ENCODE measurements at regions not wholly inside any gene's neighbourhood (a gene's known extent, or its start where the extent isn't known, plus 50 kb on each side); places are given as distances from the start of the nearest gene placed in this dataset.

- no peaks in the 10 kb centered on the region for H4K20me1 ChIP-seq (replicated peaks; ENCODE audit: control insufficient read depth, extremely low read depth, insufficient read depth, low read length)
- no peak for DNase-seq (ENCODE audit: low read depth, low spot score)
- POLR2A ChIA-PET = no interaction called here
- CTCF ChIA-PET = no interaction called here
- FAIRE-seq = no peak
- no peak overlapping the region for H3K27ac ChIP-seq (ENCODE audit: insufficient read depth, low read depth, low read length)
- no peaks in the 10 kb centered on the region for H3K4me1 ChIP-seq (ENCODE audit: control insufficient read depth, extremely low read depth, insufficient read depth, low read length)
- TF ChIP-seq MYC (IDR thresholded peaks at IDR 0.05; ENCODE audit: low read depth, low read length) (no peak), POLR2A (IDR thresholded peaks at IDR 0.05; ENCODE audit: low read depth, low read length) (no peak), JUN (IDR thresholded peaks at IDR 0.05; ENCODE audit: borderline replicate concordance, insufficient read depth, insufficient read length, low read depth) (no peak), POLR2AphosphoS5 (IDR thresholded peaks at IDR 0.05; ENCODE audit: insufficient read depth, low read depth, low read length) (no peak), EZH2 (IDR thresholded peaks at IDR 0.05; ENCODE audit: borderline replicate concordance, low read depth, low read length, severe bottlenecking) (no peak), CTCF (IDR thresholded peaks at IDR 0.05; ENCODE audit: extremely low read depth in 1 of 2, insufficient read depth in 1 of 2, low read depth in 1 of 2, low read length in 2 of 2) (no peak), GATA2 (IDR thresholded peaks at IDR 0.05; ENCODE audit: insufficient read depth, insufficient read length, low read depth, low read length) (no peak), MAX (IDR thresholded peaks at IDR 0.05; ENCODE audit: insufficient read depth, insufficient read length) (no peak), FOS (IDR thresholded peaks at IDR 0.05; ENCODE audit: borderline replicate concordance, insufficient read depth, low read length) (no peak)
- no peak overlapping the region for H3K4me2 ChIP-seq (ENCODE audit: insufficient read depth, low read length)
- no TSS peak for BruUV-seq (replicated peaks)
- no peak overlapping the region for H3K4me3 ChIP-seq (replicated peaks in 1 of 3; ENCODE audit: insufficient read depth in 1 of 3, low read depth in 1 of 3, low read length in 3 of 3)
- H3K27me3 ChIP-seq (ENCODE audit: control insufficient read depth in 2 of 2, insufficient read depth in 2 of 2, low read length in 2 of 2) = no peaks in the 10 kb centered on the region
- intact Hi-C loops (cut with micrococcal nuclease) (no loop called here), dilution Hi-C loops (cut with MboI; ENCODE audit: extremely low pct_ligation_motif_present, low sequenced_read_pairs) (no loop called here)
- H3K79me2 ChIP-seq (ENCODE audit: control insufficient read depth, insufficient read depth, low read length) = no peaks in the 10 kb centered on the region
- no peak overlapping the region for H2AFZ ChIP-seq (ENCODE audit: low read depth, low read length)
- H3K9ac ChIP-seq (replicated peaks; ENCODE audit: extremely low read depth, insufficient read depth, low read length) = no peak overlapping the region
- no peaks in the 10 kb centered on the region for H3K9me3 ChIP-seq (replicated peaks; ENCODE audit: control insufficient read depth, insufficient read depth, low read length)
- no peaks in the 10 kb centered on the region for H3K36me3 ChIP-seq (ENCODE audit: control insufficient read depth in 2 of 2, extremely low read depth in 1 of 2, insufficient read depth in 2 of 2, low read length in 2 of 2)
- no peaks in the 10 kb centered on the region for H3K9me1 ChIP-seq (replicated peaks; ENCODE audit: control insufficient read depth, extremely low read depth, insufficient read depth, low read length)
These were observed 80.2 kb upstream of the IL12B start for GRCh38 chr5:159410480-159410879.
